HG02981 (cell line): ENCODE measurements at regions not wholly inside any gene's neighbourhood (a gene's known extent, or its start where the extent isn't known, plus 50 kb on each side); places are given as distances from the start of the nearest gene placed in this dataset.
"Not testable (repeated sequence)": the region's sequence is repeated elsewhere in the genome, so short reads cannot be mapped to it uniquely, and the experiment has no call there.

Experiments
- ATAC-seq: cut with Tn5 transposase; IDR thresholded peaks from one replicate; pipeline ENCODE4 v1.9.1; 2021; ENCODE audit warnings: mild to moderate bottlenecking, moderate library complexity; ENCODE audit not compliant: unreplicated experiment

DNA sequence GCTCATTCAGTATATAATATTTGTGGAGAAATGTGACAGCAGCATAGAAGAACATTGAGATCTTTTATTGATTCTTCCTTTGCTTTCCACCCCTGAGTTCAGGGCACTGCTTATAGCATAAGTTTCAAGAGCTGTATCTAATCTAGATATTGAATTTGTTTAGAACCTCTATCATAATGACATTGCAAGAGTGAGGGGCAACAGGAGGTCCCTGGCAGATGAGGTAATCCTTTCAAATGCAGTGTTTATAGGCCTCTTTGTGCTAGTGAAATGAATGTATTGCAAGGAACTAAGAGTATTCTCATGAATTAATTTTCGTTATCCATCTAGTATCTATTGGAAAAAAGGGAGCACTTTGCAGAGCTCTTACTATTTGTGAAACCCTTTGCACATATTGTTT lies 167.2 kb upstream of the FERD3L start:
- ATAC-seq: no peak

DNA sequence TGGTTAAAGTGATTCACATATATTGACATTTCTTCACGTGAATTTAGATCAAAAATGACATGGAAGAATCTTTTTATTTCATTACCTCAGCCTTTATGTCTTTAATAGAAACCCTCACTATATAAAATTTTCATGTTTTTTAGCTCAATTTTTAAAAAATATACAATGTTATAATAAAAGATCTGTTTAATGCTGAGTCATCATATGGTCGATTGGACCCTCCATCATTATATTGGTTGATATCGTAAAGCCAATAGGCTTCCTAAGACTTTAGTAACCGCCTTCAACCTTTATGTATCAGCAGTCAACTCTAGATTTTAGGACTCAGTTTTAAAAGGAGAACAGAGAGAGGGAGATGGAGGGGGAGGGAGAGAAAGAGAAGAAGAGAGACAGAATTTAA lies 162.3 kb upstream of the FERD3L start:
- ATAC-seq: no peak

DNA sequence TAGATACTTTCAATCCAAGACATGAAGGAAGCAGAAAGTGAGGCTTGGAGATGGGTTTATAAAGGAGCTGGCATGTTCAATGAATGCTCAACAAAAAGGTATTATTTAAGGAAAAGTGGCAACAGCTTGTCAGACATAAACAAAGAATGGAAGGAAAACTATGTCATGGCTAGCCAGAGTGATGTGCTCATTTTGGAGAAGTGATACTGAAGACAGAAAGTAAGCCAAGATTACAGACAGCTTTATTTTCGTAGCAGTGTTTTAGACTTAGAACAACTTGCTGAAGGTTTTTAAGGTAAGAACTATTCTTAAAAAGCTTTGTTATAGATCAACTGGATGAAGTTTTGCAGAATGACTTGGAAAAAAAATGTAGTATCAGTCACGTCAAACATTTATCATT lies 160.5 kb upstream of the FERD3L start:
- no peak for ATAC-seq

DNA sequence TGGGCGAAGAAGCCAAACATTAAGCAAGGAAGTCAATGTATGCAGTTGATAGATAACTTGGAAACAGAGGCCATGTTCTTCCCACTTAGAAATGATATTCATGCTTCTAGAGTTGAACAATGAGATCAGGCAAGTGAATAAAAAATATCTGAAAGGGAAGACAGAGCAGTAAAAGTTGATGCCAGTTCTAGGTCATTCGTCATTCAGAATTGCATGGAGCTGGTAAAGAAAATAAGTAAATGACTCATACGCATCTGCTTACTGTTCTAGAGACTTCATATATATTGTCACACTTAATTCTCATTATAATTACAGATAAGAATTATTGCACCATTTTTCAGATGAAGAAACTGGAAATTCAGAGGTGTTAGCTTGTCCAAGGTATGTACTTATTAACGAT lies 158.9 kb upstream of the FERD3L start:
- no peak for ATAC-seq

DNA sequence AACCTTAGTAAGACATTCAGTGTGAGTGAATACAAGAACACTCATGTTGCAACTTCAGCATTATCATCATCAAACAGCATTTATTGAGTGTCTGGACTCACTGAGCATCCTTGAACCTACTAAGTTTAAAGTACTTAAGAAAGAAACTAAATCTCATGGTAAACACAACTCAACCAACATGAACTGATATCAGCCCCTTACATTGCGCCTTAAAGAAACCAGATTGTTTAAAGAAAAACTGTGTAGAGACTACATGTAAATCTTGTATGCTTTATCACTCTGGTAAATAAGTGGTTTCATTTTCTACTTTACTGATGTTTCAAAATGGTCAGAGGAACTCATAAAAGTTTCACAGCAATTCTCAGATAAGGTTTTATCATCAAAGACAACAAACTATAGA lies 157.5 kb upstream of the FERD3L start:
- no peak for ATAC-seq

DNA sequence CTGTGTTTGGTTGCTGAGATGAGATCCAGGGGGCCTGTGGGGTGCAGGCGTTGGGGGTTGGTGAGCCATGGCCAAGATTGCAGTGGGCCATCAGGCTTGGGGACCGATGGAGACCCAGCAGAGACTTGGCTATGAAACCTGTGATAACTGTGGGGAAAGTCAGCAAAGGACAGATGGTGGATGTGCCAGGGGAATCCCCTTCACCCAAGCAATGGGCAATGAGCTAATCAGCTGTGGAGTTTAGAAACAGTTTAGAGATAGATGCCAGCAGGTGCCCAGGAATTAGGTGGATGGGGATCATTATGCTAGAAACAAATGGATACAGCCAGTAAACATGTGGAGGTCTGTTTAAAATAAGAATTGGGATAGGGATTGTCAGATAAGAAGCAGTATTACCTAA lies 151.4 kb upstream of the FERD3L start:
- no peak for ATAC-seq

DNA sequence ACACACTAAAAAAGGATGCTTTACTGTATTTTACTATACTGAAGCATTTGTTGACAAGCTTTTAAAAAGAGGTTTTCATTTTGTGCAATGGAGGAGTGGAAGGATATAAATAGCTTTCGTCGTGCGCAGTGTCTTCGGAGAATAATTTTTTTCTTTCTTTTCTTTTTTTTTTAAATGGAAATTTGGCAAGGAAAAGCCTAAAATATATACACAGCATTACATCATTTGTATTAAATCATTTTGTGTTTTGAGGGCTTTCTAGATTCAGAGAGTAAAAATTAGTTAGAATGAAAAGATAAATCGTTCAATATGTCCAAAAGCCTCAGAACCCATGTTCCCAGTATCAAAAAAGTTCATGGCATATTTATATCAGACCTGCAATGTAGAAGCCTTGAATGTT lies 150.2 kb upstream of the FERD3L start:
- no peak for ATAC-seq

DNA sequence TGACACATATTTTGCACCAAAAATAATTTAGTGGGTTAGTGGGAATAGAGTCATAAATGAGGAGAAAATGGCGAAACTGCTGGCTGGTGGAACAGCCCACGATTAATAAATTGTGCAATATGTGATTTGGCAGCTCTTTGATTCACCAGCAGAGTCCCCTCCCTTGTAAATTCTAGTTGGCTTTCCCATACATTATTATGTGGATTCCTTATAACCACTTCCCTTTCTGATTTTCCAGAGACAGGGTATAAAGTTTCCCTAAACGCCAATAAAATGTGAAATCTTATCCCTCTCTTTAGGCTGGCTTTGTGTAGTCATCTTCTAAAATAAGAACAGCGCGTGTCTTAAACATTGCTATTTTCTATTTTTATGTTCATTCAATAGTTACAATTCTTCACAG lies 149.4 kb upstream of the FERD3L start:
- ATAC-seq: no peak

DNA sequence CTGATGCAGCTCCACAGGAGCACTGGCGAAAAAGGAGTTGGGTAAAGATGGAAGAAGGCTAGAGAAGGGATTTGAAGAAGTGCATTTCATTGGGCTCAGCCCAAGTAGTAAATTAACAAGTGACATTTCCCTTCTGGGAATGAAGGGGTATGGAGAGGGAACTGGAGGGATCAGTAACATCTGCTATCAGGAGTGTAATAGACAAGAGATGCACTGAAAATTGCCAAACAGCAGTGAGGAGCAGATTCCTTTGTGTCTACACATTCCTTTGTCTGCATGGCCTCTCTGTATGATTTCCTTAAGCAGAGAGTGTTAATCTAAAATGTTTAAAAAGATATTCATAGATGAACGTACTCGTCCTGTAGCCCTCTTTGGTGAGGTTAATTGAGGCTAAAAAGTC lies 148.2 kb upstream of the FERD3L start:
- no peak for ATAC-seq

DNA sequence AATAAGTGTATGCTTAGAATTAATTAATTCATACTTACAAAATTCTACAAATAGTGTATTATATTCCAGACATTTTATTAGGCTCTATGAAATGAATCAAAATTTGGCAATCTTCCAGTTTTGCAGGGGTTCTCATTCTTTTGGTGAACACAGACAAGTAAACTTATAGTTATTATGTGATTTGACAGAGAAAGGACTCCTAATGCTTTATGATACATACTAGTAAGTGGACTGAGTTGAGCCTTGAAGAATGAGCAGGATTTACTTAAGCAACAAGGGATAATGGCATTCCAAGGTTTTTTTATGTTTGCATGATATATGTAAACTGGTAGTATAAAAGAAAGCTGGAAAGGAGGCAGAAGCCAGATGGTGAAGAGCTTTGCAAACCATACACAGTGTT lies 145.7 kb upstream of the FERD3L start:
- ATAC-seq: no peak

DNA sequence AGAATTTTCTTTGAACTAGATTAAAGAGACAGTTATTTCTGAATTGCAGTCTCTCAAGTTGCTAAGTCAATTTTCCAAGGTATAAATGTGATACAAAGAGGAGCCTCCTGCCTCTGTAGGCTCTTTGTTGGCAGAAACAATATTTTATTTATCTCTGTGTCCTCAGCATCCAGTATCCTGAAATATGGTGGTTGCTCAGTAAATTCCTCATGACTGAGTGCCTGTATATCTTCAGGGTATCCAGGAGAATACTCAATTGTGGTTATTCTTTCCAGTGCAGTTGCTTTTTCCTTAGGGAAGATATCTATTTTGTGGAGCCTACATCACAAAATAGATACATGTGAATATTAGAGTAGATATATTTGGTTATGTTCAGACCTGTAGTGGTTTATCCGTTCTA lies 144.8 kb upstream of the FERD3L start:
- ATAC-seq: no peak

DNA sequence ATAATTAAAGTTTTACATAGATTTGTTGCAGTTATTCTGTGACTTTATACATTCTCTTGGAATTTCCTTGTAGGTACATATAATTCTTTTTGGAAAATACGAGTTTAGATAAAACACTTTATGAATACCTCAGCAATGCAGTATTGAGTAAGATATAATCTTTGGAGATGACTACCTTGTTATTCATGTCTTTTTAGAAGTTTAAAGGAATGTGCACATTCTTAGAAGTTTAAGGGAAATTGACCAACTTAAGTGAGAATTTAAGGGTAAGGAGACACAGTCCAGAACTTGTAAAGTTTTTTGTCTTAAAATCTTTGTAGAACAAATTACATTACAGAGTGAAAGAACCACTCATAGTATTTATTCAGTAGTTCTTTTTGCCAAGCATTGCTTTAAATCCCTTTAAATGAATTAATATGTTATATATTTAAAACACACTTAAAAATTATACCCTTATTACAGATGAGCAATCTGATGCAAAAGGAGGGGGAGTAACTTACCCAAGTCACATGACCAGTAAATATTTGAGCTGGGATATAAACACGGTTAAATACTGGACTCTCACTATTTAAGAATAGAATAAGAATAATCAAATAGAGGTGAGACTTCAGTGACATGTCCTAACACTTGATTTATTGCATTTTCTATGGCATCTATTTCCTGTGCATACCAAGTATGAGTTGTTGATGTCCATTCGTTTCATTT lies 139.5 kb upstream of the FERD3L start:
- ATAC-seq: no peak

DNA sequence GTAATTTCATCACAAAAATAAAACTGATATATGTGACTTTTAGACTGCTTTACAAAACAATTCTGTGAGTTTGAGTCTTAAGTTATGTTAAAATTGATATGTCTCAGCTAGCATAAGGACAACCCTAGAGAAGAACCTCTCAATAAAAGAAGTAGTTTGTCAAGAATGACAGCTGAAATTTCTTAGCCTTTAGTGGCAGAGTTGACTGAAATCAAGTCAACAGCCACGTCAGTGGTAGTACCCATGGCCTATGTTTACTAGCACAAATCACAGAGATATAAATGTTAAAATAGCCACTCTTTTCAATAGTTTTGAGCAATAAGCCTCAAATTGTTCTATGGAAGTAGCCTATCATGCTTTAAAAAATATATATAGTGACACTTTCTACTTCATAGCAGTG lies 138.9 kb upstream of the FERD3L start:
- no peak for ATAC-seq

DNA sequence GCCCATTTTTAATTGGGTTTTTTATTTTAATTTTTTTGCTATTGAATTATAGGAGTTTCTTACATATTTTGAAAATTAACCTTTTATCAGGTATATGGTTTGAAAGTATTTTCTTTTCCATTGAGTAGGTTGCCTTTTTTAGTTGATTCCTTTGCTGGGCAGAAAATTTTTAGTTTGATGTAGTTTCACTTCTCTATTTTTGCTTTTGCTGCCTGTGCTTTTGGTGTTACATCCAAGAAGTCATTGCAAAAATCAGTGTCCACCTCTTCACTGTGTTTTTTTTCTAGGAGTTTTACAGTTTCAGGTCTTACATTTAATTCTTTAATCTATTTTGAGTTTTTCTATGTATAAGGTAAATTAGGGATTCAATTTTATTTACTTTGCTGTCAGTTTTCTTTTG lies 129.8 kb upstream of the FERD3L start:
- ATAC-seq: no peak

DNA sequence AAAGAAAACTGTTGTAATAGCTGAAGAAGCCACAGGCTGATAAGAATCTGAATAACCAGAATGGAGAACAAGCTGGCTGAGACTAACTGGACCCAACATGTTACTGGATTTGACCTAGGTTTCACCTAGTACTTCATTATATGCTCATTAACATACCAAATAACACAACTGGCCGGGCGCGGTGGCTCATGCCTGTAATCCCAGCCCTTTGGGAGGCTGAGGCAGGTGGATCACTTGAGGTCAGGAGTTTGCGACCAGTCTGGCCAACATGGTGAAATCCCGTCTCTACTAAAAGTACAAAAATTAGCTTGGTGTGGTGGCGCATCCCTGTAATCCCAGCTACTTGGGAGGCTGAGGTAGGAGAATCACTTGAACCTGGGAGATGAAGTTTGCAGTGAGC lies 127.1 kb upstream of the FERD3L start:
- not testable (repeated sequence) for ATAC-seq

DNA sequence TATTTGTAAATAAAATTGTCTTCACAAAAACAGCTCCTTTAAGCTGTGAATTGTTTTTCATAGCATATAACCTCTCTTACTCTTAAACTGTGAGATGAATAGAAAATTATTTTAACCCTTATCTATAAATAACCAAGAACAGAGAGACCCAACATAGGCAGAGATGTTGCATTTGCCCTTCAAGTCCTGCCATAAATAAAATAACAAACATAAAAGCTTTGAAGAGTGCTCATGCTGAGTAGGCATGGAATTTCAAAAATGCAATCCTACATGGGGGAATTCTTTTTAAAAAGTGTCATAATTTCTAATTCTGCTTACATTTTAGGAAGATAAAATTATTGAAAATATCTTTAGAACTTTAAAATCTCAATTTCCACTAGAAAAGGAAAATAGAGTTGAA lies 124.1 kb upstream of the FERD3L start:
- ATAC-seq: no peak

DNA sequence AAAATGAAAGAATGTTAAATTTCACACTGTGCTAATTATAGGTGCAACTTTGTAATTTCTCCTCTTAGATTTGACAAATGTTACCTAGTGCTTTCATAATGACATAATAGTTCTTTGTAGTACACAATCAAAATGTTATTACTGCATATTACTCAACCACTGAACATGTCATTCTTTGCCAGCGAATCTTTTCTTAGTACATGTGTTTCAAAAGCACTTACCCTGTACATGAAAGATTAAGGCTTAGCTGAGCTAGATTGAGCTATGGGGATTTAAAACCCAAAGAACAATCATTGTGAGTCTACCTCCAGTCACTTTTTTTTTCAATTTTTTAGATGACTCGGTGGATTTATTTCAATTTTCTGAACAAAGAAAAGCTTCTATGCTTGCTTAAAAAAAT lies 123.5 kb upstream of the FERD3L start:
- ATAC-seq: no peak

DNA sequence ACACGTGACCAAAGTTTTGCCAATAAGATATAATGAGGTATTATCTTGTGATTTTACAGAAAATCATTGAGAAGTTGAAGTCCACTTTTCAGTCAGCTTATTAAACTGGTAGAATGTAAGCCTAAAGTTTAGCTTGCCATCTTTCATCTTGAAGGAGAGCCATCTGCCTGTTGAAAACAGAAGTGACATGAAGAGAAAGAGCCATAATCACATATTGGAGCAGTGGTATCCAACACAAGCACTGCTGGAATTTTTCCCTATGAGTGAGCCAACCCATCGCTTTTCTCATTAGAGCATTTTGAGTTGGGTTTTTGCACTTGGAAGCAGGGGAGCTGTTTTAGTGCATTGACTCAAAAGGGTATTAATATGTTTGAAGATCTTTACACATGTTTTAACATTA lies 117.6 kb upstream of the FERD3L start:
- ATAC-seq: no peak

DNA sequence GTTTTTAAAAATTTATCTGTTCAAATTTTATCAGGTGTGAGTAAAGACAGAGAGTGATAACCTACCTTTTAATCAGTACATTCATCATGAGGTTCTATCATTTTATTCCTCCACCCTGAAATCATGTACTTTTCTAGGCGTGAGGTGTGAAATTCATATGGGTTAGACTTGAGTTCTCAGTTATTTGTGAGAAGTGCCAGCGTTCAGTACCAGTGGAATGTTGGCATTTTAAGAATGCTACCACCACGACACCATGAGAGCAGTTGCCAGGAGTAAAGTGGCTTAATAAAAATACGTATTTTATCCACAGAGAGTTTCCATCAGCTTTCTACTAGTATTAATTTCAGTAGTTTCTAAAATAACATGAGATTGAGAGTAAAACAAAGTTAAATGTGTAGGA lies 104.1 kb upstream of the FERD3L start:
- no peak for ATAC-seq

DNA sequence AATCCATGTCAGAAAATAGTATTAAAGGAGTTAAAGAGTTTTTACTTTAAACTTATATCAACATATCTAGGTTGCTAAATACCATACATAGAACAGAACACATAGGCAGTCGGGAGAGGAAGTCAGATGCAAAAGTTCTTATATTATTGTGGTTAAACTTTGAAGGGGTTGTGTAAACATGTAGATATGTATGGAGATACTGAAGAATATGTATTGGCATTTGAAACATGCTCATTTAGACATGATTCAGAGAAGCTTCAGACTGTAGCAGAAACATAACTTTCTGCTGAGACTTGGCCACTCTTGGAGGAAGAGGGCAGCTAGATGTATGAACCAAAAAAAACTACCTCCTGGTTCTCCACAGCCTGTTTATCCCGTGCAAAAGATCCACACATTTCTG lies 103.5 kb upstream of the FERD3L start:
- ATAC-seq: no peak

DNA sequence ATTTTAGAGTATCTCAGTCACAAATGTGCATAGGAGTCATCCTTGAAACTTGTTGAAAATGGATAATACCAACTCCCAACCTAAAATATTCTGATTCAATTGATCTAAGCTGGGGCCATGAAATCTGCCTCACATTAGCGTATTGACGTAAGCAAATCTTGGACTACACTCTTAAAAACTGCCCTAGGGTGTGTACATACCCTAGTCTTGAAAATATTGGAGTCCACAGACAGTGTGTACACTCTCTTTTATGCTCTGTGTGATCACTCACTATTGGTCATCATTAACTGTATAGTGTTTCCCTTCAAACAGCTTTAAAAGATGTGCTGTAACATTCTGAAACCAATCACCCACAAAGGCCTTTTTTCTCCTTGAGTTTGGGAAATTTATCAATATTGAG lies 102.9 kb upstream of the FERD3L start:
- no peak for ATAC-seq

DNA sequence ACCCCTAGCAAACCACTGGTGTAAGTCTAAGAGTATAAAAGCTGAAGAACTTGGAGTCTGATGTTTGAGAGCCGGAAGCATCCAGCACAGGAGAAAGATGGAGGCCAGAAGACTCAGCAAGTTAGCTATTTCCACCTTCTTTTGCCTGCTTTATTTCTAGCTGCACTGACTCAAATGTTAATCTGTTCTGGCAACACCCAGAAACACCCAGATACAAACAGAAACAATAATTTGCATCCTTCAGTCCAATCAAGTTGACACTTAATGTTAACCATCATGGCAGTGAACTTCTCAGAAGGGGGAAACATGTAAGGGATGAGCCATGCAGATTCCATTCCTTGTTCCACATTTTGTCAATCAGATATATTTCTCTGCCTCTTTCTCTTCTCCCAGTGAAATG lies 101.8 kb upstream of the FERD3L start:
- ATAC-seq: no peak

DNA sequence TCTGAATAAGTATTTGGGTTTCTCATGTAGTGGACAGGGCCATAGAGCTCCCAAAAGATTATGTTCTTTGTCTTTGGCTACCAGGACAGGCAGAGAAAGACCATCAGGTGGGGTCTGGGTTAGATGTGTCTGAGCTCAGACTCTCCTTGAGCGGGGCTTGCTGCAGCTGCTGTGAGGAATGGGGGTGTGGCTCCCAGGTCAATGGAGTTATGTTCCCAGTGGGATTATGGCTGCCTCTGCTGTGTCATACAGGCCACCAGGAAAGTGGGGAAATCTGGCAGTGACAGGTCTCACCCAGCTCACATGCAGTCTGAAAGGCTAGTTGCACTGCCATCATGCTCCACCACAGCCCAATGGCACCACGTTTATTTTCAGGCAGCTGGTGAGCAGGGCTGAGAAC lies 97.0 kb upstream of the FERD3L start:
- no peak for ATAC-seq

DNA sequence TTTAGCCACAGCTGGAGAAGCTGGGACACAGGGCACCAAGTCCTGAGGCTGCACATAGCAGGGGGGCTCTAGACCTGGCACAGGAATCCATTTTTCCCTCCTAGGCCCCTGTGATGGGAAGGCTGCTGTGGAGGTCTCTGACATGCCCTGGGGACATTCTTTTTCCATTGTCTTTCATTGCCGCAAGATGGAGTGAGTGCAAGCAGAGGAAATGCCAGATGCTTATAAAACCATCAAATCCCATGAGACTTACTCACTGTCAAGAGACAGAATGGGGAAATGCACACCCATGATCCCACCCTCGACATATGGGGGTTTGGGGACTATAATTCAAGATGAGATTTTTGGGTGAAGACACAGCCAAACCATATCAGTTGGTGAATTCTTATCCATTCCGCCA lies 94.7 kb upstream of the FERD3L start:
- no peak for ATAC-seq
